Natural killer cell (primary cell): ENCODE measurements at regions not wholly inside any gene's neighbourhood (a gene's known extent, or its start where the extent isn't known, plus 50 kb on each side); places are given as distances from the start of the nearest gene placed in this dataset.

Experiments
- ATAC-seq, 3 donors: fragments of 150-1000 bp in 2 of 3; fragments of 200-7000 bp in 1 of 3; cut with Tn5 transposase; 1 replicate in 1 of 3; 2 replicates in 2 of 3; pipeline ENCODE4 v1.10.0; 2021; ENCODE audit warnings: mild to moderate bottlenecking in 2 of 3, moderate library complexity in 2 of 3
- DNase-seq, 2 donors: peaks; one replicate each; pipeline versions ENCODE4 v3.0.0 to v3.0.0-alpha.2; 2013 to 2021; ENCODE audit warnings: mixed read lengths in 1 of 2
- H3K27ac ChIP-seq: one replicate; pipeline ENCODE4 v1.5.1; 2013; ENCODE audit warnings: mild to moderate bottlenecking, low read length
- H3K27me3 ChIP-seq: one replicate; pipeline ENCODE4 v1.6.1; 2013; ENCODE audit warnings: low read length; ENCODE audit not compliant: control insufficient read depth, insufficient read depth
- H3K36me3 ChIP-seq: one replicate; pipeline ENCODE4 v1.6.1; 2013; ENCODE audit warnings: low read length; ENCODE audit not compliant: control insufficient read depth, insufficient read depth
- H3K4me1 ChIP-seq: one replicate; pipeline ENCODE4 v1.6.1; 2013; ENCODE audit warnings: low read length; ENCODE audit not compliant: control insufficient read depth, insufficient read depth
- H3K4me3 ChIP-seq: one replicate; pipeline ENCODE4 v1.5.1; 2013; ENCODE audit warnings: low read length
- H3K9me3 ChIP-seq: one replicate; pipeline ENCODE4 v1.6.1; 2013; ENCODE audit warnings: low read length; ENCODE audit not compliant: control insufficient read depth, insufficient read depth
- H3K27ac Mint-ChIP-seq, 2 donors: one replicate each; pipeline ENCODE4 v1.8.0; 2022; ENCODE audit warnings: mild to moderate bottlenecking in 2 of 2, mixed read lengths in 2 of 2, moderate library complexity in 1 of 2
- H3K27me3 Mint-ChIP-seq, 2 donors: one replicate each; pipeline ENCODE4 v1.8.0; 2022; ENCODE audit warnings: low read depth in 2 of 2, mixed read lengths in 2 of 2
- H3K36me3 Mint-ChIP-seq: one replicate; pipeline ENCODE4 v1.8.0; 2022; ENCODE audit warnings: mixed read lengths
- H3K4me1 Mint-ChIP-seq, 2 donors: one replicate each; pipeline ENCODE4 v1.8.0; 2022; ENCODE audit warnings: mixed read lengths in 2 of 2
- H3K4me3 Mint-ChIP-seq: one replicate; pipeline ENCODE4 v1.8.0; 2022; ENCODE audit warnings: mild to moderate bottlenecking, moderate library complexity, mixed read lengths
- H3K9me3 Mint-ChIP-seq, 2 donors: one replicate each; pipeline ENCODE4 v1.8.0; 2022; ENCODE audit warnings: mixed read lengths in 2 of 2
- CTCF ChIP-seq: fragments of 200-600 bp; IDR thresholded peaks from one replicate; pipeline ENCODE4 v1.8.0; 2022; ENCODE audit warnings: antibody characterized with exemption
- WGBS: methylation state at CpG from one replicate; pipeline ENCODE4 v1.1.7; 2013; ENCODE audit warnings: missing lambda C conversion rate; ENCODE audit not compliant: insufficient coverage; 5-methylcytosine and 5-hydroxymethylcytosine counted together
- intact Hi-C: fragments of 100-400 bp; cut with micrococcal nuclease; formaldehyde crosslinking; loops from one replicate; pipeline ENCODE4 v1.14.2; 2022

GRCh38 chr15:39183164-39183881, 397.6 kb upstream of the THBS1 start:
- no peaks in the 10 kb centered on the region for H3K27me3 ChIP-seq
- 86% methylated on average over 1 of the region's 1 CpG for WGBS
- no peaks in the 10 kb centered on the region for H3K9me3 ChIP-seq
- Mint-ChIP-seq H3K27ac (no peak overlapping the region), H3K27me3 (peaks cover 17 to 56% of the 10 kb centered on the region in 2 donors), H3K36me3 (no peaks in the 10 kb centered on the region), H3K4me3 (no peak overlapping the region), H3K9me3 (no peaks in the 10 kb centered on the region), H3K4me1 (no peaks in the 10 kb centered on the region)
- DNase-seq (no peak), ATAC-seq (no peak)
- no peaks in the 10 kb centered on the region for H3K4me1 ChIP-seq
- H3K27ac ChIP-seq, result no peak overlapping the region
- no peak overlapping the region for H3K4me3 ChIP-seq
- H3K36me3 ChIP-seq, result no peaks in the 10 kb centered on the region
- TF ChIP-seq CTCF, result no peak
- intact Hi-C loops, result no loop called here

- Histone ChIP-seq H3K4me3 (no peak overlapping the region), H3K4me1 (no peaks in the 10 kb centered on the region), H3K27me3 (no peaks in the 10 kb centered on the region), H3K9me3 (no peaks in the 10 kb centered on the region), H3K27ac (no peak overlapping the region), H3K36me3 (no peaks in the 10 kb centered on the region)
- WGBS, result 88% methylated on average over 4 of the region's 4 CpGs
- no peaks in the 10 kb centered on the region for H3K4me1 Mint-ChIP-seq
- H3K27ac Mint-ChIP-seq, result no peak overlapping the region
- H3K36me3 Mint-ChIP-seq, result no peaks in the 10 kb centered on the region
- intact Hi-C loops, result no loop called here
- no peak for TF ChIP-seq CTCF
- no peak overlapping the region for H3K4me3 Mint-ChIP-seq
- ATAC-seq, result no peak
- DNase-seq, result no peak
- H3K27me3 Mint-ChIP-seq, result peaks cover 10 to 50% of the 10 kb centered on the region in 2 donors
- no peaks in the 10 kb centered on the region for H3K9me3 Mint-ChIP-seq
Observed at GRCh38 chr15:39184701-39185390, 396.0 kb upstream of the THBS1 start.

GRCh38 chr15:39188314-39188713, 392.6 kb upstream of the THBS1 start:
- Histone ChIP-seq H3K4me1 (no peaks in the 10 kb centered on the region), H3K36me3 (no peaks in the 10 kb centered on the region), H3K4me3 (no peak overlapping the region), H3K27ac (no peak overlapping the region), H3K27me3 (no peaks in the 10 kb centered on the region), H3K9me3 (no peaks in the 10 kb centered on the region)
- Mint-ChIP-seq H3K27me3 (peaks cover 11 to 54% of the 10 kb centered on the region in 2 donors), H3K27ac (no peak overlapping the region), H3K4me1 (no peaks in the 10 kb centered on the region), H3K36me3 (no peaks in the 10 kb centered on the region), H3K4me3 (no peak overlapping the region), H3K9me3 (no peaks in the 10 kb centered on the region)
- intact Hi-C loops, result no loop called here
- WGBS, result no CpG with 5 or more reads among the region's 1 CpG
- no peak for DNase-seq
- no peak for ATAC-seq
- no peak for TF ChIP-seq CTCF
